HepG2 (cell line): ENCODE measurements at regions not wholly inside any gene's neighbourhood (a gene's known extent, or its start where the extent isn't known, plus 50 kb on each side); places are given as distances from the start of the nearest gene placed in this dataset.
"Not testable (repeated sequence)": the region's sequence is repeated elsewhere in the genome, so short reads cannot be mapped to it uniquely, and the experiment has no call there.

ENCODE experiments used
- ATAC-seq: fragments of 200-7000 bp; cut with Tn5 transposase; 3 replicates; pipeline ENCODE4 v1.9.1; 2020; ENCODE audit warnings: mild to moderate bottlenecking, moderate library complexity
- BruUV-seq: library from RNA; stranded (reverse); fragments of 400-500 nt; replicated peaks from 2 replicates; lab custom pipeline; 2021; lab: Mats Ljungman, UMichigan
- CTCF ChIA-PET: fragments of 300-600 bp; formaldehyde crosslinking; extraction: SDS; loops from one replicate; lab custom pipeline; 2021; ENCODE audit warnings: low total read pairs, inconsistent platforms, low intra/inter-chr PET ratio; lab: Yijun Ruan, JAX
- POLR2A ChIA-PET: fragments of 350-600 bp; sonication (Branson Sonifier 250); formaldehyde crosslinking; loops from one replicate; lab custom pipeline; 2020; ENCODE audit warnings: antibody characterized with exemption, inconsistent platforms; lab: Yijun Ruan, JAX
- DNase-seq: peaks from one replicate; pipeline ENCODE4 v3.0.0-alpha.2; 2015; ENCODE audit warnings: low spot score
- FAIRE-seq: peaks from 3 replicates; lab custom pipeline; 2011; peaks lifted over from hg19 to GRCh38; lab: Jason Lieb, UNC
- H2AFZ ChIP-seq: one replicate; pipeline ENCODE4 v1.6.1; 2011; ENCODE audit warnings: low read length, inconsistent platforms
- H3K27ac ChIP-seq: fragments of 300-600 bp; 3 replicates; pipeline ENCODE4 v1.8.0; 2011; ENCODE audit warnings: mixed run types, mild to moderate bottlenecking, mixed read lengths, low read length, inconsistent platforms; ENCODE audit not compliant: insufficient read depth; ENCODE audit errors: extremely low read length
- H3K27me3 ChIP-seq, 2 experiments: fragments of 200-600 bp in 1 of 2; 2 replicates in 1 of 2; 3 replicates in 1 of 2; pipeline versions ENCODE4 v1.6.0 to v1.8.0; 2011; ENCODE audit warnings: low read length in 2 of 2, mild to moderate bottlenecking in 2 of 2, moderate library complexity in 2 of 2, inconsistent platforms in 1 of 2; ENCODE audit not compliant: insufficient read depth in 2 of 2, control insufficient read depth in 1 of 2
- H3K36me3 ChIP-seq, 2 experiments: fragments of 200-600 bp in 1 of 2; replicated peaks in 1 of 2; 2 replicates in 1 of 2; 3 replicates in 1 of 2; pipeline versions ENCODE4 v1.5.1 to v1.8.0; 2011; ENCODE audit warnings: low read length in 2 of 2, inconsistent platforms in 1 of 2; ENCODE audit not compliant: insufficient read depth in 2 of 2, control insufficient read depth in 1 of 2
- H3K4me1 ChIP-seq: 2 replicates; pipeline ENCODE4 v1.5.1; 2012; ENCODE audit warnings: low read length, inconsistent platforms; ENCODE audit not compliant: insufficient read depth
- H3K4me2 ChIP-seq: 2 replicates; pipeline ENCODE4 v1.6.0; 2011; ENCODE audit warnings: low read depth, low read length, inconsistent platforms
- H3K4me3 ChIP-seq, 3 experiments: fragments of 200-600 bp in 1 of 3; sonication (generic), shearing (Covaris generic) in 1 of 3; replicated peaks in 1 of 3; 2 replicates each; pipeline ENCODE4 v1.5.1; 2011 to 2016; ENCODE audit warnings: low read length in 3 of 3, inconsistent platforms in 2 of 3, low read depth in 2 of 3, mild to moderate bottlenecking in 2 of 3, control low read depth in 1 of 3, mixed read lengths in 1 of 3; ENCODE audit not compliant: insufficient read depth in 1 of 3
- H3K79me2 ChIP-seq: one replicate; pipeline ENCODE4 v1.6.1; 2011; ENCODE audit warnings: low read length, inconsistent platforms; ENCODE audit not compliant: insufficient read depth
- H3K9ac ChIP-seq: 2 replicates; pipeline ENCODE4 v1.6.0; 2011; ENCODE audit warnings: mild to moderate bottlenecking, low read depth, low read length, inconsistent platforms; ENCODE audit not compliant: insufficient read depth
- H3K9me3 ChIP-seq: 2 replicates; pipeline ENCODE4 v1.5.1; 2012; ENCODE audit warnings: mild to moderate bottlenecking, low read length
- H4K20me1 ChIP-seq: 2 replicates; pipeline ENCODE4 v1.6.0; 2011; ENCODE audit warnings: inconsistent platforms, mild to moderate bottlenecking, low read length, moderate library complexity; ENCODE audit not compliant: insufficient read depth
- GZF1 ChIP-seq: sonication (generic); formaldehyde crosslinking; IDR thresholded peaks from 2 replicates; pipeline ENCODE4 v1.5.1; 2020; ENCODE audit warnings: mild to moderate bottlenecking, missing genetic modification reagents
- HOXA7 ChIP-seq: sonication (generic); formaldehyde crosslinking; IDR thresholded peaks from 2 replicates; pipeline ENCODE4 v1.8.1; 2022; ENCODE audit warnings: mild to moderate bottlenecking, missing genetic modification reagents, moderate library complexity
- LCORL ChIP-seq, 2 experiments: fragments of 450-650 bp in 1 of 2; sonication (generic) in 1 of 2; formaldehyde crosslinking in 1 of 2; IDR thresholded peaks; 2 replicates each; pipeline versions ENCODE4 v1.5.0 to v1.6.1; 2017 to 2020; ENCODE audit warnings: antibody characterized with exemption in 1 of 2, missing genetic modification reagents in 1 of 2
- MTF2 ChIP-seq: sonication (generic); formaldehyde crosslinking; IDR thresholded peaks from 2 replicates; pipeline ENCODE4 v1.5.0; 2020; ENCODE audit warnings: missing genetic modification reagents, borderline replicate concordance
- NR2F2 ChIP-seq: IDR thresholded peaks from 2 replicates; pipeline ENCODE4 v1.6.1; 2012; ENCODE audit warnings: low read depth, inconsistent platforms, borderline replicate concordance
- TAF1 ChIP-seq: sonication (generic); formaldehyde crosslinking; IDR thresholded peaks from 2 replicates; pipeline ENCODE4 v1.4.0; 2020; ENCODE audit warnings: missing genetic modification reagents
- TFAP4 ChIP-seq: sonication (generic); IDR thresholded peaks from 2 replicates; pipeline ENCODE4 v1.6.1; 2016; ENCODE audit warnings: low read depth, borderline replicate concordance
- XBP1 ChIP-seq: sonication (generic); formaldehyde crosslinking; IDR thresholded peaks from 2 replicates; pipeline ENCODE4 v1.5.0; 2020; ENCODE audit warnings: missing genetic modification reagents
- YY1 ChIP-seq: IDR thresholded peaks from 2 replicates; pipeline ENCODE4 v1.6.1; 2011; ENCODE audit warnings: low read length, low read depth, moderate library complexity, mild to moderate bottlenecking; ENCODE audit not compliant: insufficient read depth, insufficient replicate concordance
- ZNF263 ChIP-seq: sonication (generic); formaldehyde crosslinking; IDR thresholded peaks from 2 replicates; pipeline ENCODE4 v1.4.0; 2020; ENCODE audit warnings: missing genetic modification reagents
- ZNF782 ChIP-seq: sonication (generic); formaldehyde crosslinking; IDR thresholded peaks from 2 replicates; pipeline ENCODE4 v1.4.0; 2020; ENCODE audit warnings: missing genetic modification reagents, mild to moderate bottlenecking, borderline replicate concordance
- ZNF839 ChIP-seq: sonication (generic); formaldehyde crosslinking; IDR thresholded peaks from 2 replicates; pipeline ENCODE4 v1.4.0; 2020; ENCODE audit warnings: missing genetic modification reagents, mild to moderate bottlenecking, borderline replicate concordance
- WGBS: methylation state at CpG from one replicate; pipeline ENCODE4 v1.1.6; 2017; ENCODE audit warnings: low lambda C conversion rate; 5-methylcytosine and 5-hydroxymethylcytosine counted together
- in situ Hi-C: cut with HindIII; loops from 2 replicates; pipeline ENCODE4 v1.10.0; 2017; ENCODE audit warnings: low pct_unique_long_range_greater_than_20kb; ENCODE audit not compliant: extremely low pct_ligation_motif_present
- intact Hi-C: fragments of 100-400 bp; cut with micrococcal nuclease; formaldehyde crosslinking; loops from one replicate; pipeline ENCODE4 v1.10.0; 2022; ENCODE audit not compliant: unreplicated experiment

GRCh38 chr11:119583585-119583984 is 145.4 kb downstream of the NECTIN1 start:
- in situ Hi-C loops, result no loop called here
- no TSS peak for BruUV-seq
- intact Hi-C loops, result no loop called here
- H3K27ac ChIP-seq, result no peak overlapping the region
- no peaks in the 10 kb centered on the region for H3K36me3 ChIP-seq
- no peak overlapping the region for H3K9ac ChIP-seq
- H3K4me1 ChIP-seq, result peaks cover 21% of the 10 kb centered on the region
- ATAC-seq, result no peak
- CTCF ChIA-PET, result no interaction called here
- no peak overlapping the region for H2AFZ ChIP-seq
- DNase-seq, result no peak
- 0 out of 2 replicates have a peak, but pooled peaks cover 3% of the 10 kb centered on the region for H4K20me1 ChIP-seq
- no peaks in the 10 kb centered on the region for H3K79me2 ChIP-seq
- no peak for TF ChIP-seq ZNF782
- TF ChIP-seq ZNF263 (CRISPR knock-in tag), result no peak
- no peak for TF ChIP-seq XBP1 (CRISPR knock-in tag)
- TF ChIP-seq TFAP4, result no peak
- no peak for TF ChIP-seq YY1
- TF ChIP-seq NR2F2, result no peak
- TF ChIP-seq HOXA7 (CRISPR knock-in tag), result no peak
- no peak for TF ChIP-seq ZNF839 (CRISPR knock-in tag)
- TF ChIP-seq GZF1 (CRISPR knock-in tag), result no peak
- no peak for TF ChIP-seq LCORL (IDR thresholded peaks at IDR 0.05)
- TF ChIP-seq LCORL (CRISPR knock-in tag; IDR thresholded peaks at IDR 0.05), result no peak
- no peak for TF ChIP-seq TAF1 (CRISPR knock-in tag)
- no peak for TF ChIP-seq MTF2 (CRISPR knock-in tag)
- H3K27me3 ChIP-seq, result peaks cover 6 to 46% of the 10 kb centered on the region in 2 experiments; a peak in 4 of 5 replicates
- no peak overlapping the region for H3K4me2 ChIP-seq
- 24% methylated on average over 6 of the region's 6 CpGs for WGBS
- no peak for FAIRE-seq
- H3K4me3 ChIP-seq, result no peak overlapping the region
- no peaks in the 10 kb centered on the region for H3K9me3 ChIP-seq
- POLR2A ChIA-PET, result no interaction called here

GRCh38 chr11:119581396-119581795 is 147.6 kb downstream of the NECTIN1 start:
- H3K4me3 ChIP-seq, BruUV-seq, FAIRE-seq, H2AFZ ChIP-seq, in situ Hi-C loops, ATAC-seq, intact Hi-C loops, H3K9me3 ChIP-seq, CTCF ChIA-PET, H3K36me3 ChIP-seq, DNase-seq, H3K4me2 ChIP-seq, H3K27ac ChIP-seq, H3K9ac ChIP-seq, H3K79me2 ChIP-seq, POLR2A ChIA-PET, H4K20me1 ChIP-seq: not testable (repeated sequence)
- 0% methylated on average over 3 of the region's 3 CpGs for WGBS
- H3K4me1 ChIP-seq, result peaks cover 21% of the 10 kb centered on the region
- H3K27me3 ChIP-seq, result peaks cover 5 to 42% of the 10 kb centered on the region in 2 experiments; a peak in 4 of 5 replicates
